Caco-2 (cell line): ENCODE measurements at regions not wholly inside any gene's neighbourhood (a gene's known extent, or its start where the extent isn't known, plus 50 kb on each side); places are given as distances from the start of the nearest gene placed in this dataset.

Source experiments
- BruUV-seq: library from RNA; stranded (reverse); fragments of 400-500 nt; replicated peaks from 2 replicates; lab custom pipeline; 2021; lab: Mats Ljungman, UMichigan
- CTCF ChIA-PET: fragments of 300-600 bp; sonication (Branson Sonifier 250); formaldehyde crosslinking; loops from one replicate; lab custom pipeline; 2022; ENCODE audit warnings: antibody characterized with exemption; lab: Charles Lee
- POLR2A ChIA-PET: fragments of 300-600 bp; sonication (Branson Sonifier 250); formaldehyde crosslinking; loops from one replicate; lab custom pipeline; 2022; ENCODE audit warnings: antibody characterized with exemption; lab: Charles Lee
- DNase-seq, 2 experiments: peaks; one replicate each; pipeline versions ENCODE4 v3.0.0 to v3.0.0-alpha.2; 2020 to 2022
- H3K27me3 ChIP-seq: replicated peaks from 2 replicates; pipeline ENCODE4 v1.6.0; 2011; ENCODE audit warnings: low read length; ENCODE audit not compliant: control insufficient read depth, insufficient read depth
- H3K36me3 ChIP-seq: 2 replicates; pipeline ENCODE4 v1.5.1; 2011; ENCODE audit warnings: low read length; ENCODE audit not compliant: control insufficient read depth, insufficient read depth
- H3K4me1 ChIP-seq: fragments of 250-450 bp; sonication (Bioruptor Pico); 2 replicates; pipeline ENCODE4 v1.5.1; 2020; ENCODE audit warnings: mild to moderate bottlenecking
- H3K4me3 ChIP-seq: 2 replicates; pipeline ENCODE4 v1.5.1; 2011; ENCODE audit warnings: low read depth, mild to moderate bottlenecking, control low read depth, low read length
- H3K9me3 ChIP-seq: fragments of 250-450 bp; sonication (Bioruptor Pico); 2 replicates; pipeline ENCODE4 v1.5.1; 2020; ENCODE audit warnings: mild to moderate bottlenecking, moderate library complexity
- H3K27ac Mint-ChIP-seq: one replicate; pipeline ENCODE4 v1.8.0; 2022; ENCODE audit warnings: mixed read lengths; ENCODE audit not compliant: unreplicated experiment
- H3K27me3 Mint-ChIP-seq: one replicate; pipeline ENCODE4 v1.8.0; 2022; ENCODE audit warnings: mixed read lengths; ENCODE audit not compliant: insufficient read depth, unreplicated experiment
- H3K36me3 Mint-ChIP-seq: one replicate; pipeline ENCODE4 v1.8.0; 2022; ENCODE audit warnings: mild to moderate bottlenecking, mixed read lengths; ENCODE audit not compliant: insufficient read depth, unreplicated experiment
- H3K4me1 Mint-ChIP-seq: one replicate; pipeline ENCODE4 v1.8.0; 2022; ENCODE audit warnings: low read depth, mixed read lengths; ENCODE audit not compliant: unreplicated experiment
- H3K4me3 Mint-ChIP-seq: one replicate; pipeline ENCODE4 v1.8.0; 2022; ENCODE audit warnings: mild to moderate bottlenecking, moderate library complexity, mixed read lengths; ENCODE audit not compliant: unreplicated experiment
- H3K9me3 Mint-ChIP-seq: one replicate; pipeline ENCODE4 v1.8.0; 2022; ENCODE audit warnings: mixed read lengths; ENCODE audit not compliant: unreplicated experiment
- intact Hi-C: fragments of 100-400 bp; cut with micrococcal nuclease; formaldehyde crosslinking; loops from one replicate; pipeline ENCODE4 v1.10.0; 2022; ENCODE audit not compliant: unreplicated experiment
- TF ChIP-seq, protein P1 (sequence below), 2 experiments: fragments of 200-600 bp in 1 of 2; IDR thresholded peaks; 1 replicate in 1 of 2; 2 replicates in 1 of 2; pipeline versions ENCODE4 v1.5.1 to v1.8.0; 2011 to 2022; ENCODE audit warnings: antibody characterized with exemption in 1 of 2, control low read depth in 1 of 2, inconsistent platforms in 1 of 2, low read depth in 1 of 2, low read length in 1 of 2, mild to moderate bottlenecking in 1 of 2, moderate library complexity in 1 of 2; ENCODE audit not compliant: insufficient read depth in 1 of 2, severe bottlenecking in 1 of 2, unreplicated experiment in 1 of 2

DNA sequence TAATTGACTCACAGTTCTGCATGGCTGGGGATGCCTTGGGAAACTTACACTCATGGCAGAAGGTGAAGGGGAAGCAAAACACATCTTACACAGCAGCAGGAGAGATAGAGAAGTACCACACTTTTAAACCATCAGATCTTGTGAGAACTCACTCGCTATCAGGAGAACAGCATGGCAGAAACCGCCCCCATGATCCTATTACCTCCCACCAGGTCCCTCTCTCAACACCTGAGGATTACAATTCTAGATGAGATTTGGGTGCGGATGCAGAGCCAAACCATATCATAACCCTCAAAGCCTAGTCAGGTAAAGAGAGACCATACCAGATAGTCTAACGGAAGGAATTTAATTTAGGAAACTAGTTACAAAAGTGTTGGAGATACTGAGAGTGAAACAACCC is 182.6 kb upstream of the ACVR2A start:
- H3K9me3 ChIP-seq, result no peaks in the 10 kb centered on the region
- no peak overlapping the region for H3K4me3 ChIP-seq
- no peaks in the 10 kb centered on the region for H3K27me3 ChIP-seq
- BruUV-seq, result no TSS peak
- Mint-ChIP-seq H3K36me3 (no peaks in the 10 kb centered on the region), H3K4me1 (no peaks in the 10 kb centered on the region), H3K27me3 (no peaks in the 10 kb centered on the region), H3K27ac (no peak overlapping the region), H3K4me3 (no peak overlapping the region), H3K9me3 (no peaks in the 10 kb centered on the region)
- intact Hi-C loops, result no loop called here
- no peaks in the 10 kb centered on the region for H3K4me1 ChIP-seq
- ChIA-PET CTCF (no interaction called here), POLR2A (no interaction called here)
- DNase-seq, result no peak
- TF ChIP-seq, protein P1, sequence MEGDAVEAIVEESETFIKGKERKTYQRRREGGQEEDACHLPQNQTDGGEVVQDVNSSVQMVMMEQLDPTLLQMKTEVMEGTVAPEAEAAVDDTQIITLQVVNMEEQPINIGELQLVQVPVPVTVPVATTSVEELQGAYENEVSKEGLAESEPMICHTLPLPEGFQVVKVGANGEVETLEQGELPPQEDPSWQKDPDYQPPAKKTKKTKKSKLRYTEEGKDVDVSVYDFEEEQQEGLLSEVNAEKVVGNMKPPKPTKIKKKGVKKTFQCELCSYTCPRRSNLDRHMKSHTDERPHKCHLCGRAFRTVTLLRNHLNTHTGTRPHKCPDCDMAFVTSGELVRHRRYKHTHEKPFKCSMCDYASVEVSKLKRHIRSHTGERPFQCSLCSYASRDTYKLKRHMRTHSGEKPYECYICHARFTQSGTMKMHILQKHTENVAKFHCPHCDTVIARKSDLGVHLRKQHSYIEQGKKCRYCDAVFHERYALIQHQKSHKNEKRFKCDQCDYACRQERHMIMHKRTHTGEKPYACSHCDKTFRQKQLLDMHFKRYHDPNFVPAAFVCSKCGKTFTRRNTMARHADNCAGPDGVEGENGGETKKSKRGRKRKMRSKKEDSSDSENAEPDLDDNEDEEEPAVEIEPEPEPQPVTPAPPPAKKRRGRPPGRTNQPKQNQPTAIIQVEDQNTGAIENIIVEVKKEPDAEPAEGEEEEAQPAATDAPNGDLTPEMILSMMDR (IDR thresholded peaks at IDR 0.05; ENCODE audit: insufficient read depth in 1 of 2, low read depth in 1 of 2, low read length in 1 of 2, severe bottlenecking in 1 of 2, unreplicated experiment in 1 of 2), result no peak
- no peaks in the 10 kb centered on the region for H3K36me3 ChIP-seq

DNA sequence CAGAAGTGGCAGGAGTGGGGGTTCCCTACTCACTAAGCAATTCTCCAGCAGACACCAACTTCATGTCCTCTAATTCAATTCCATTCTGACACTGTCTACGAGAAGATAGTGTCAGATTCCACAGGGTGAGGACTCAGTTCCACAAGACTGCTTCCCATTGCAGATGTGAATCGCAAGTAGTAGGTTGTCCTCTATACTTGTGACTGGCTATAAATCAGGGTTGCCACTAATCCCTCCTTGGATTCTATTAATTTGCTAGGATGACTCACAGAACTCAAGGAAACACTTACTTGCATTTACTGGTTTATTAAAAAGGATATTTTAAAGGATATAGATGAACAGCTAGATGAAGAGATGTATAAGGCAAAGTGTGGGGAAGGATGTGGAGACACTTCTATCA is 184.1 kb upstream of the ACVR2A start:
- intact Hi-C loops, result no loop called here
- H3K4me3 Mint-ChIP-seq, result no peak overlapping the region
- no peaks in the 10 kb centered on the region for H3K9me3 Mint-ChIP-seq
- Histone ChIP-seq H3K9me3 (no peaks in the 10 kb centered on the region), H3K4me1 (no peaks in the 10 kb centered on the region), H3K36me3 (no peaks in the 10 kb centered on the region), H3K4me3 (no peak overlapping the region), H3K27me3 (no peaks in the 10 kb centered on the region)
- BruUV-seq, result no TSS peak
- H3K4me1 Mint-ChIP-seq, result no peaks in the 10 kb centered on the region
- POLR2A ChIA-PET, result no interaction called here
- TF ChIP-seq, protein P1 (IDR thresholded peaks at IDR 0.05; ENCODE audit: insufficient read depth in 1 of 2, low read depth in 1 of 2, low read length in 1 of 2, severe bottlenecking in 1 of 2, unreplicated experiment in 1 of 2), result no peak
- H3K36me3 Mint-ChIP-seq, result no peaks in the 10 kb centered on the region
- CTCF ChIA-PET, result no interaction called here
- H3K27me3 Mint-ChIP-seq, result no peaks in the 10 kb centered on the region
- no peak for DNase-seq
- H3K27ac Mint-ChIP-seq, result no peak overlapping the region

DNA sequence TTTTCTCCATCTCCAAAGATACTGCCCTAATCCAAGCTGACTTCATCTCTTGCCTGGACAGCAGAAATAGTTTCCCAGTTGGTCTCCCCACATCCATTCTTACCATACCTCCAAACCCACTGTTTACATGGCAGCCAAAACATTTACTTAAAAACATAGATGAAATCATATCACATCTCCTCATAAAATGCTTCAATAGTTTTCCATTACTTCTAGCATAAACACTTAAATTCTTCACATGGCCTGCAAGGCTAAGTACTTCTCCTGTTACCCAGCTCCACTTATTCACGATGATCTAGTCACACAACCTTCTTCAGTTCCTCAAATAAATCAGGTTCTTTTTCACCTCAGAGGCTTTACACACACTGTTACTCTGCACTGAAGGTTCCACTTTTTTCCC is 185.8 kb upstream of the ACVR2A start:
- Histone ChIP-seq H3K9me3 (no peaks in the 10 kb centered on the region), H3K4me3 (no peak overlapping the region), H3K27me3 (no peaks in the 10 kb centered on the region), H3K36me3 (no peaks in the 10 kb centered on the region), H3K4me1 (no peaks in the 10 kb centered on the region)
- Mint-ChIP-seq H3K27me3 (no peaks in the 10 kb centered on the region), H3K9me3 (no peaks in the 10 kb centered on the region), H3K36me3 (no peaks in the 10 kb centered on the region), H3K27ac (no peak overlapping the region), H3K4me3 (no peak overlapping the region), H3K4me1 (no peaks in the 10 kb centered on the region)
- BruUV-seq, result no TSS peak
- no peak for DNase-seq
- TF ChIP-seq, protein P1 (IDR thresholded peaks at IDR 0.05; ENCODE audit: insufficient read depth in 1 of 2, low read depth in 1 of 2, low read length in 1 of 2, severe bottlenecking in 1 of 2, unreplicated experiment in 1 of 2), result no peak
- ChIA-PET CTCF (no interaction called here), POLR2A (no interaction called here)
- intact Hi-C loops, result no loop called here
